K562 (cell line): ENCODE measurements at regions not wholly inside any gene's neighbourhood (a gene's known extent, or its start where the extent isn't known, plus 50 kb on each side); places are given as distances from the start of the nearest gene placed in this dataset.

Experiments
- ASH1L ChIP-seq: fragments of 450-650 bp; IDR thresholded peaks from 2 replicates; pipeline ENCODE4 v1.6.1; 2018; ENCODE audit warnings: borderline replicate concordance, mild to moderate bottlenecking, low read depth; ENCODE audit not compliant: partially characterized antibody
- CTCF ChIP-seq, 3 experiments: IDR thresholded peaks in 2 of 3; conservative IDR thresholded peaks in 1 of 3; 2 replicates each; pipeline ENCODE4 v1.5.1; 2011 to 2012; ENCODE audit warnings: low read length in 3 of 3, mild to moderate bottlenecking in 3 of 3, control low read depth in 2 of 3, improper control_type of control experiment in 1 of 3, inconsistent platforms in 1 of 3, low read depth in 1 of 3, mixed read lengths in 1 of 3, moderate library complexity in 1 of 3; ENCODE audit not compliant: insufficient read depth in 2 of 3
- EZH2 ChIP-seq: IDR thresholded peaks from 2 replicates; pipeline ENCODE4 v1.6.1; 2012; ENCODE audit warnings: low read depth, mild to moderate bottlenecking, inconsistent platforms, low read length, borderline replicate concordance
- GABPB1 ChIP-seq: sonication (generic); formaldehyde crosslinking; IDR thresholded peaks from 2 replicates; pipeline ENCODE4 v1.8.0; 2022; ENCODE audit warnings: mild to moderate bottlenecking, missing genetic modification reagents
- HCFC1 ChIP-seq: IDR thresholded peaks from 2 replicates; pipeline ENCODE4 v1.6.1; 2012; ENCODE audit warnings: low read depth, low read length, improper control_type of control experiment
- JUNB ChIP-seq: fragments of 450-650 bp; formaldehyde crosslinking; conservative IDR thresholded peaks from 2 replicates; pipeline ENCODE4 v1.4.0; 2020; ENCODE audit warnings: mild to moderate bottlenecking
- MYNN ChIP-seq, 2 experiments: sonication (generic); formaldehyde crosslinking in 1 of 2; IDR thresholded peaks; 2 replicates each; pipeline versions ENCODE4 v1.5.0 to v1.6.1; 2016 to 2020; ENCODE audit warnings: antibody characterized with exemption in 1 of 2, missing genetic modification reagents in 1 of 2
- POLR2A ChIP-seq: fragments of 450-650 bp; conservative IDR thresholded peaks from 2 replicates; pipeline ENCODE4 v1.6.1; 2016
- RNF2 ChIP-seq: sonication (generic); IDR thresholded peaks from 2 replicates; pipeline ENCODE4 v1.6.1; 2016
- SIN3A ChIP-seq, 2 experiments: fragments of 150-350 bp in 1 of 2; IDR thresholded peaks; 2 replicates each; pipeline ENCODE4 v1.6.1; 2011 to 2016; ENCODE audit warnings: borderline replicate concordance in 2 of 2, low read depth in 2 of 2, low read length in 2 of 2, mild to moderate bottlenecking in 2 of 2, moderate library complexity in 2 of 2; ENCODE audit not compliant: control insufficient read depth in 1 of 2
- SP1 ChIP-seq: sonication (generic); formaldehyde crosslinking; IDR thresholded peaks from 2 replicates; pipeline ENCODE4 v1.8.1; 2022; ENCODE audit warnings: mild to moderate bottlenecking, missing genetic modification reagents

- TF ChIP-seq ASH1L (no peak), EZH2 (no peak), JUNB (CRISPR knock-in tag) (no peak), SP1 (CRISPR knock-in tag) (no peak), RNF2 (no peak), MYNN (IDR thresholded peaks at IDR 0.05) (no peak), MYNN (CRISPR knock-in tag; IDR thresholded peaks at IDR 0.05) (no peak), GABPB1 (no peak), CTCF (IDR thresholded peaks at IDR 0.05 in 2 of 3, conservative IDR thresholded peaks at IDR 0.05 in 1 of 3; ENCODE audit: insufficient read depth in 2 of 3, low read depth in 1 of 3, low read length in 3 of 3) (no peak), POLR2A (no peak), SIN3A (IDR thresholded peaks at IDR 0.05; ENCODE audit: borderline replicate concordance in 2 of 2, control insufficient read depth in 1 of 2, low read depth in 2 of 2, low read length in 2 of 2) (no peak), HCFC1 (no peak)
Observed at GRCh38 chr16:87223656-87224248, 93.4 kb downstream of the C16orf95 start.
